Stomach (tissue), 4 donors: ENCODE measurements at regions not wholly inside any gene's neighbourhood (a gene's known extent, or its start where the extent isn't known, plus 50 kb on each side); places are given as distances from the start of the nearest gene placed in this dataset.

Source experiments
- POLR2A ChIP-seq, 4 donors: fragments of 450-650 bp; IDR thresholded peaks; one replicate each; pipeline ENCODE4 v1.6.1; 2016; ENCODE audit warnings: antibody characterized with exemption in 4 of 4, control low read depth in 2 of 4, mild to moderate bottlenecking in 1 of 4, moderate library complexity in 1 of 4
- POLR2AphosphoS5 ChIP-seq, 3 donors: sonication (generic); formaldehyde crosslinking; IDR thresholded peaks; one replicate each; pipeline ENCODE4 v1.6.1; 2016; ENCODE audit warnings: antibody characterized with exemption in 3 of 3
- TF ChIP-seq, protein P1 (sequence below), 7 experiments: fragments of 450-650 bp in 4 of 7; fragments of 200-600 bp in 3 of 7; sonication (generic) in 3 of 7; IDR thresholded peaks; one replicate each; pipeline ENCODE4 v1.5.1; 2016 to 2019; ENCODE audit warnings: antibody characterized with exemption in 7 of 7, control low read depth in 2 of 7, mild to moderate bottlenecking in 1 of 7

DNA sequence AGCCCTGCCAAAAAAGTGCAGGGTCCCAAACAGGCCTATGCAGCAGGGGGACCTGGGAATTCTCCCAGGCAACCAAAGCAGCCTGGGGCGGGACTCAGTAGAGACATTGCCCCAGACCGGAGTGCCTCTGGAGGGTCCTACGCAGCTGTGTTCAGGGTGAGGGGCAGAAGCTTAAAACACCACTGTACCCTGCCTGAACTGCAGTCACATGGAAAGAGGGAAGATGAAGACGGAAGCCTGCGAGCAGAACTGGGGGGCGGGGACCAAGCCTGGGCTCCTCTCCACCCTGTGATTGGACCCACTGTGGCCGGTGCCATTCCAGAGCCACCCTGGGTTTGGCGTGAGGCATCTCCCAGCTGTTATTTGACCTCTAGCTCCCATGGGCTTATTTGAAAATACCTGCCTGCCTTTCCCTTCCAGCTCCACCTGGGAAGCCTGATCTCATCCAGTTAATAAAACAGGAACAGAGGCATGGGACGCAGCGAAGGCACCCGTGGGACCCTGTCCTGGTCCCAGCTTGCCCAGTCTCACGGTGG is 183.1 kb downstream of the SMAD2 start:
- TF ChIP-seq POLR2A (IDR thresholded peaks at IDR 0.05): no peak
- TF ChIP-seq, protein P1, sequence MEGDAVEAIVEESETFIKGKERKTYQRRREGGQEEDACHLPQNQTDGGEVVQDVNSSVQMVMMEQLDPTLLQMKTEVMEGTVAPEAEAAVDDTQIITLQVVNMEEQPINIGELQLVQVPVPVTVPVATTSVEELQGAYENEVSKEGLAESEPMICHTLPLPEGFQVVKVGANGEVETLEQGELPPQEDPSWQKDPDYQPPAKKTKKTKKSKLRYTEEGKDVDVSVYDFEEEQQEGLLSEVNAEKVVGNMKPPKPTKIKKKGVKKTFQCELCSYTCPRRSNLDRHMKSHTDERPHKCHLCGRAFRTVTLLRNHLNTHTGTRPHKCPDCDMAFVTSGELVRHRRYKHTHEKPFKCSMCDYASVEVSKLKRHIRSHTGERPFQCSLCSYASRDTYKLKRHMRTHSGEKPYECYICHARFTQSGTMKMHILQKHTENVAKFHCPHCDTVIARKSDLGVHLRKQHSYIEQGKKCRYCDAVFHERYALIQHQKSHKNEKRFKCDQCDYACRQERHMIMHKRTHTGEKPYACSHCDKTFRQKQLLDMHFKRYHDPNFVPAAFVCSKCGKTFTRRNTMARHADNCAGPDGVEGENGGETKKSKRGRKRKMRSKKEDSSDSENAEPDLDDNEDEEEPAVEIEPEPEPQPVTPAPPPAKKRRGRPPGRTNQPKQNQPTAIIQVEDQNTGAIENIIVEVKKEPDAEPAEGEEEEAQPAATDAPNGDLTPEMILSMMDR (IDR thresholded peaks at IDR 0.05): no peak
- no peak for TF ChIP-seq POLR2AphosphoS5 (IDR thresholded peaks at IDR 0.05)
